HL-60 (cell line): ENCODE measurements at regions not wholly inside any gene's neighbourhood (a gene's known extent, or its start where the extent isn't known, plus 50 kb on each side); places are given as distances from the start of the nearest gene placed in this dataset.

Source experiments
- POLR2AphosphoS5 ChIP-seq: IDR thresholded peaks from 2 replicates; pipeline ENCODE4 v1.6.1; 2012; ENCODE audit warnings: low read depth
- TF ChIP-seq, protein P1 (sequence below): IDR thresholded peaks from one replicate; pipeline ENCODE4 v1.5.1; 2011; ENCODE audit warnings: low read length, control low read depth, inconsistent platforms; ENCODE audit not compliant: insufficient read depth
- TF ChIP-seq, protein P2 (sequence below): IDR thresholded peaks from 2 replicates; pipeline ENCODE4 v1.6.1; 2012; ENCODE audit warnings: low read depth; ENCODE audit not compliant: insufficient replicate concordance

DNA sequence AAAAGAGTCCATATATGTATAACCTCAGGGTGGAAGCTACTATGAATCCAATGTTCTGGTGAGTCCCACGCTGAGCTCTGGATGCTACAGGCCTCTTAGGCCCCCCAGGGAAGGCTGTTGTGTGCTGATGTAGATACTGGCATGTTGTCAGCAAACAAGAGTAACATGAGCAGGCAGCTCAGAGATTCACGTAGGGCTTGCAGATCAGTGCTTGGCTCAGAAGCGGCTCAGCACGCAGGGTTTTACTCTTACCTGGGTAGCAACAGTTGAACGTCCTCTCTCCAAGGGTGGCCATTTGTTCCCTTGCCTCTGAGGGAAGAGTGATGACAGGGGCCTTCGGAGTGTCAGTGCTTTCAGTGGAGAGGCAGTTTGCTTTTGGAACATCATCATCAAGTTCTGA, 93.4 kb downstream of the ZFP64 start:
- TF ChIP-seq POLR2AphosphoS5, result no peak
- TF ChIP-seq, protein P1, sequence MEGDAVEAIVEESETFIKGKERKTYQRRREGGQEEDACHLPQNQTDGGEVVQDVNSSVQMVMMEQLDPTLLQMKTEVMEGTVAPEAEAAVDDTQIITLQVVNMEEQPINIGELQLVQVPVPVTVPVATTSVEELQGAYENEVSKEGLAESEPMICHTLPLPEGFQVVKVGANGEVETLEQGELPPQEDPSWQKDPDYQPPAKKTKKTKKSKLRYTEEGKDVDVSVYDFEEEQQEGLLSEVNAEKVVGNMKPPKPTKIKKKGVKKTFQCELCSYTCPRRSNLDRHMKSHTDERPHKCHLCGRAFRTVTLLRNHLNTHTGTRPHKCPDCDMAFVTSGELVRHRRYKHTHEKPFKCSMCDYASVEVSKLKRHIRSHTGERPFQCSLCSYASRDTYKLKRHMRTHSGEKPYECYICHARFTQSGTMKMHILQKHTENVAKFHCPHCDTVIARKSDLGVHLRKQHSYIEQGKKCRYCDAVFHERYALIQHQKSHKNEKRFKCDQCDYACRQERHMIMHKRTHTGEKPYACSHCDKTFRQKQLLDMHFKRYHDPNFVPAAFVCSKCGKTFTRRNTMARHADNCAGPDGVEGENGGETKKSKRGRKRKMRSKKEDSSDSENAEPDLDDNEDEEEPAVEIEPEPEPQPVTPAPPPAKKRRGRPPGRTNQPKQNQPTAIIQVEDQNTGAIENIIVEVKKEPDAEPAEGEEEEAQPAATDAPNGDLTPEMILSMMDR, result no peak
- TF ChIP-seq, protein P2, sequence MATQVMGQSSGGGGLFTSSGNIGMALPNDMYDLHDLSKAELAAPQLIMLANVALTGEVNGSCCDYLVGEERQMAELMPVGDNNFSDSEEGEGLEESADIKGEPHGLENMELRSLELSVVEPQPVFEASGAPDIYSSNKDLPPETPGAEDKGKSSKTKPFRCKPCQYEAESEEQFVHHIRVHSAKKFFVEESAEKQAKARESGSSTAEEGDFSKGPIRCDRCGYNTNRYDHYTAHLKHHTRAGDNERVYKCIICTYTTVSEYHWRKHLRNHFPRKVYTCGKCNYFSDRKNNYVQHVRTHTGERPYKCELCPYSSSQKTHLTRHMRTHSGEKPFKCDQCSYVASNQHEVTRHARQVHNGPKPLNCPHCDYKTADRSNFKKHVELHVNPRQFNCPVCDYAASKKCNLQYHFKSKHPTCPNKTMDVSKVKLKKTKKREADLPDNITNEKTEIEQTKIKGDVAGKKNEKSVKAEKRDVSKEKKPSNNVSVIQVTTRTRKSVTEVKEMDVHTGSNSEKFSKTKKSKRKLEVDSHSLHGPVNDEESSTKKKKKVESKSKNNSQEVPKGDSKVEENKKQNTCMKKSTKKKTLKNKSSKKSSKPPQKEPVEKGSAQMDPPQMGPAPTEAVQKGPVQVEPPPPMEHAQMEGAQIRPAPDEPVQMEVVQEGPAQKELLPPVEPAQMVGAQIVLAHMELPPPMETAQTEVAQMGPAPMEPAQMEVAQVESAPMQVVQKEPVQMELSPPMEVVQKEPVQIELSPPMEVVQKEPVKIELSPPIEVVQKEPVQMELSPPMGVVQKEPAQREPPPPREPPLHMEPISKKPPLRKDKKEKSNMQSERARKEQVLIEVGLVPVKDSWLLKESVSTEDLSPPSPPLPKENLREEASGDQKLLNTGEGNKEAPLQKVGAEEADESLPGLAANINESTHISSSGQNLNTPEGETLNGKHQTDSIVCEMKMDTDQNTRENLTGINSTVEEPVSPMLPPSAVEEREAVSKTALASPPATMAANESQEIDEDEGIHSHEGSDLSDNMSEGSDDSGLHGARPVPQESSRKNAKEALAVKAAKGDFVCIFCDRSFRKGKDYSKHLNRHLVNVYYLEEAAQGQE, result no peak
